ENCODE measurements at regions not wholly inside any gene's neighbourhood (a gene's known extent, or its start where the extent isn't known, plus 50 kb on each side); places are given as distances from the start of the nearest gene placed in this dataset.

GRCh38 chr12:29930503-29930902, 146.8 kb upstream of the TMTC1 start:
- H3K79me2 ChIP-seq (ENCODE audit: control insufficient read depth, insufficient read depth, low read length), result no peaks in the 10 kb centered on the region
- H3K9ac ChIP-seq (ENCODE audit: low read length), result no peak overlapping the region
- intact Hi-C loops (cut with micrococcal nuclease), result no loop called here
- POLR2A ChIA-PET, result no interaction called here
- no peak overlapping the region for H3K4me3 ChIP-seq (ENCODE audit: control extremely low read depth in 1 of 5, extremely low read depth in 1 of 5, insufficient read depth in 1 of 5, low read depth in 2 of 5, low read length in 4 of 5)
- H3K4me2 ChIP-seq (replicated peaks; ENCODE audit: low read depth, low read length, poor library complexity, severe bottlenecking), result no peak overlapping the region
- H3K4me1 Mint-ChIP-seq, result no peaks in the 10 kb centered on the region
- H3K9me3 ChIP-seq (ENCODE audit: control extremely low read depth in 1 of 3, control insufficient read depth in 2 of 3, insufficient read depth in 1 of 3, low read length in 2 of 3), result peaks cover 0 to 4% (median 0%) of the 10 kb centered on the region in 3 donors
- no peak overlapping the region for H3K27ac Mint-ChIP-seq
- DNase-seq, result no peak
- H3K9me3 Mint-ChIP-seq (ENCODE audit: insufficient read depth), result peaks cover 4% of the 10 kb centered on the region
- no peaks in the 10 kb centered on the region for H3K4me1 ChIP-seq (ENCODE audit: control insufficient read depth in 2 of 2, insufficient read depth in 2 of 2, low read length in 2 of 2)
- no peak overlapping the region for H3K27ac ChIP-seq (ENCODE audit: low read length in 2 of 2)
- CTCF ChIA-PET, result no interaction called here
- H4K20me1 ChIP-seq (ENCODE audit: control insufficient read depth, insufficient read depth, low read length, poor library complexity, severe bottlenecking), result no peaks in the 10 kb centered on the region
- H3K4me3 Mint-ChIP-seq, result no peak overlapping the region
- H2AFZ ChIP-seq (ENCODE audit: insufficient read depth, low read depth, low read length, poor library complexity, severe bottlenecking), result no peak overlapping the region
- H3K27me3 ChIP-seq (replicated peaks in 1 of 4; ENCODE audit: control extremely low read depth in 1 of 4, control insufficient read depth in 3 of 4, insufficient read depth in 4 of 4, low read length in 3 of 4), result no peaks in the 10 kb centered on the region
- ATAC-seq (ENCODE audit: low read depth), result no peak
- H3K27me3 Mint-ChIP-seq, result no peaks in the 10 kb centered on the region
- no peaks in the 10 kb centered on the region for H3K36me3 ChIP-seq (replicated peaks in 1 of 2; ENCODE audit: control extremely low read depth in 1 of 2, control insufficient read depth in 1 of 2, extremely low read depth in 1 of 2, insufficient read depth in 2 of 2, low read length in 1 of 2)
- no peak for TF ChIP-seq CTCF (IDR thresholded peaks at IDR 0.05)
- TF ChIP-seq EZH2 (IDR thresholded peaks at IDR 0.05; ENCODE audit: borderline replicate concordance, insufficient read depth, low read depth, low read length, poor library complexity, severe bottlenecking), result no peak

- H3K79me2 ChIP-seq (ENCODE audit: control insufficient read depth, insufficient read depth, low read length), result no peaks in the 10 kb centered on the region
- DNase-seq (no peak), ATAC-seq (ENCODE audit: low read depth) (no peak)
- POLR2A ChIA-PET, result no interaction called here
- Mint-ChIP-seq H3K4me3 (no peak overlapping the region), H3K27me3 (no peaks in the 10 kb centered on the region), H3K9me3 (ENCODE audit: insufficient read depth) (peaks cover 4% of the 10 kb centered on the region), H3K27ac (no peak overlapping the region), H3K4me1 (no peaks in the 10 kb centered on the region)
- no peaks in the 10 kb centered on the region for H3K36me3 ChIP-seq (replicated peaks in 1 of 2; ENCODE audit: control extremely low read depth in 1 of 2, control insufficient read depth in 1 of 2, extremely low read depth in 1 of 2, insufficient read depth in 2 of 2, low read length in 1 of 2)
- H3K27ac ChIP-seq (ENCODE audit: low read length in 2 of 2), result no peak overlapping the region
- H4K20me1 ChIP-seq (ENCODE audit: control insufficient read depth, insufficient read depth, low read length, poor library complexity, severe bottlenecking), result no peaks in the 10 kb centered on the region
- no peak overlapping the region for H3K9ac ChIP-seq (ENCODE audit: low read length)
- H3K9me3 ChIP-seq (ENCODE audit: control extremely low read depth in 1 of 3, control insufficient read depth in 2 of 3, insufficient read depth in 1 of 3, low read length in 2 of 3), result peaks cover 0 to 4% (median 0%) of the 10 kb centered on the region in 3 donors
- no CpG with 5 or more reads among the region's 2 CpGs for WGBS (ENCODE audit: insufficient coverage)
- CTCF ChIA-PET, result no interaction called here
- H2AFZ ChIP-seq (ENCODE audit: insufficient read depth, low read depth, low read length, poor library complexity, severe bottlenecking), result no peak overlapping the region
- intact Hi-C loops (cut with micrococcal nuclease), result no loop called here
- TF ChIP-seq CTCF (IDR thresholded peaks at IDR 0.05), result no peak
- TF ChIP-seq EZH2 (IDR thresholded peaks at IDR 0.05; ENCODE audit: borderline replicate concordance, insufficient read depth, low read depth, low read length, poor library complexity, severe bottlenecking), result no peak
- H3K4me1 ChIP-seq (ENCODE audit: control insufficient read depth in 2 of 2, insufficient read depth in 2 of 2, low read length in 2 of 2), result no peaks in the 10 kb centered on the region
- no peak overlapping the region for H3K4me3 ChIP-seq (ENCODE audit: control extremely low read depth in 1 of 5, extremely low read depth in 1 of 5, insufficient read depth in 1 of 5, low read depth in 2 of 5, low read length in 4 of 5)
- no peaks in the 10 kb centered on the region for H3K27me3 ChIP-seq (replicated peaks in 1 of 4; ENCODE audit: control extremely low read depth in 1 of 4, control insufficient read depth in 3 of 4, insufficient read depth in 4 of 4, low read length in 3 of 4)
- H3K4me2 ChIP-seq (replicated peaks; ENCODE audit: low read depth, low read length, poor library complexity, severe bottlenecking), result no peak overlapping the region
Measured at GRCh38 chr12:29929295-29929694, 145.6 kb upstream of the TMTC1 start.
